ENCODE measurements at regions not wholly inside any gene's neighbourhood (a gene's known extent, or its start where the extent isn't known, plus 50 kb on each side); places are given as distances from the start of the nearest gene placed in this dataset.

GRCh38 chr5:171668097-171668412 lies 117.6 kb upstream of the SMIM23 start:
- peak overlapping the region; percentile 9 to 65 for H3K27ac ChIP-seq
- intact Hi-C loops (cut with DNase I; ENCODE audit: low total_unique reads), result no loop called here
- H3K4me1 ChIP-seq, result peaks cover 0 to 19% (median 10%) of the 10 kb centered on the region in 4 donors
- no peaks in the 10 kb centered on the region for H3K36me3 ChIP-seq
- no peak for DNase-seq
- H3K27me3 ChIP-seq, result no peaks in the 10 kb centered on the region
- peak overlapping the region; percentile 33 to 34 for H3K4me3 ChIP-seq
- no peaks in the 10 kb centered on the region for H3K9me3 ChIP-seq
- no peak for TF ChIP-seq CTCF (IDR thresholded peaks at IDR 0.05)

GRCh38 chr5:171669571-171669970 lies 116.0 kb upstream of the SMIM23 start:
- no peaks in the 10 kb centered on the region for H3K36me3 ChIP-seq
- DNase-seq, result no peak
- H3K9me3 ChIP-seq, result no peaks in the 10 kb centered on the region
- TF ChIP-seq CTCF (IDR thresholded peaks at IDR 0.05), result no peak
- intact Hi-C loops (cut with DNase I; ENCODE audit: low total_unique reads), result no loop called here
- no peak overlapping the region for H3K4me3 ChIP-seq
- no peaks in the 10 kb centered on the region for H3K27me3 ChIP-seq
- no peak overlapping the region for H3K27ac ChIP-seq
- H3K4me1 ChIP-seq, result peaks cover 0 to 19% (median 10%) of the 10 kb centered on the region in 4 donors

- H3K4me1 ChIP-seq, result peaks cover 0 to 14% (median 6%) of the 10 kb centered on the region in 4 donors
- H3K27me3 ChIP-seq, result no peaks in the 10 kb centered on the region
- no peak overlapping the region for H3K4me3 ChIP-seq
- DNase-seq, result no peak
- TF ChIP-seq CTCF (IDR thresholded peaks at IDR 0.05), result no peak
- intact Hi-C loops (cut with DNase I; ENCODE audit: low total_unique reads), result no loop called here
- H3K36me3 ChIP-seq, result no peaks in the 10 kb centered on the region
- no peaks in the 10 kb centered on the region for H3K9me3 ChIP-seq
- H3K27ac ChIP-seq, result no peak overlapping the region
These were observed 113.1 kb upstream of the SMIM23 start for GRCh38 chr5:171672556-171672955.

GRCh38 chr5:171673328-171673727 lies 112.3 kb upstream of the SMIM23 start:
- TF ChIP-seq CTCF (IDR thresholded peaks at IDR 0.05), result no peak

GRCh38 chr5:171673840-171674239 lies 111.8 kb upstream of the SMIM23 start:
- H3K4me1 ChIP-seq, result peaks cover 0 to 5% (median 0%) of the 10 kb centered on the region in 4 donors
- H3K4me3 ChIP-seq, result no peak overlapping the region
- no peak overlapping the region for H3K27ac ChIP-seq
- TF ChIP-seq CTCF (IDR thresholded peaks at IDR 0.05), result no peak
- no peak for DNase-seq
- intact Hi-C loops (cut with DNase I; ENCODE audit: low total_unique reads), result no loop called here
- H3K27me3 ChIP-seq, result no peaks in the 10 kb centered on the region
- H3K9me3 ChIP-seq, result no peaks in the 10 kb centered on the region
- H3K36me3 ChIP-seq, result no peaks in the 10 kb centered on the region

More at GRCh38 chr5:171673328-171673727, 112.3 kb upstream of the SMIM23 start:
- H3K27ac ChIP-seq, result no peak overlapping the region
- H3K36me3 ChIP-seq, result no peaks in the 10 kb centered on the region
- DNase-seq, result no peak
- peaks cover 0 to 7% (median under 1%) of the 10 kb centered on the region in 4 donors for H3K4me1 ChIP-seq
- no peaks in the 10 kb centered on the region for H3K9me3 ChIP-seq
- intact Hi-C loops (cut with DNase I; ENCODE audit: low total_unique reads), result no loop called here
- H3K4me3 ChIP-seq, result no peak overlapping the region
- no peaks in the 10 kb centered on the region for H3K27me3 ChIP-seq

GRCh38 chr5:171675511-171675910 lies 110.1 kb upstream of the SMIM23 start:
- intact Hi-C loops (cut with DNase I; ENCODE audit: low total_unique reads), result no loop called here

More at GRCh38 chr5:171675511-171675910, 110.1 kb upstream of the SMIM23 start:
- H3K27me3 ChIP-seq, result no peaks in the 10 kb centered on the region
- no peak overlapping the region for H3K4me3 ChIP-seq
- no peak overlapping the region for H3K27ac ChIP-seq
- no peak for TF ChIP-seq CTCF (IDR thresholded peaks at IDR 0.05)
- no peaks in the 10 kb centered on the region for H3K9me3 ChIP-seq
- H3K4me1 ChIP-seq, result no peaks in the 10 kb centered on the region
- no peaks in the 10 kb centered on the region for H3K36me3 ChIP-seq
- DNase-seq, result no peak

Data from tibial artery (tissue), 4 donors.